ENCODE measurements at regions not wholly inside any gene's neighbourhood (a gene's known extent, or its start where the extent isn't known, plus 50 kb on each side); places are given as distances from the start of the nearest gene placed in this dataset.

DNA sequence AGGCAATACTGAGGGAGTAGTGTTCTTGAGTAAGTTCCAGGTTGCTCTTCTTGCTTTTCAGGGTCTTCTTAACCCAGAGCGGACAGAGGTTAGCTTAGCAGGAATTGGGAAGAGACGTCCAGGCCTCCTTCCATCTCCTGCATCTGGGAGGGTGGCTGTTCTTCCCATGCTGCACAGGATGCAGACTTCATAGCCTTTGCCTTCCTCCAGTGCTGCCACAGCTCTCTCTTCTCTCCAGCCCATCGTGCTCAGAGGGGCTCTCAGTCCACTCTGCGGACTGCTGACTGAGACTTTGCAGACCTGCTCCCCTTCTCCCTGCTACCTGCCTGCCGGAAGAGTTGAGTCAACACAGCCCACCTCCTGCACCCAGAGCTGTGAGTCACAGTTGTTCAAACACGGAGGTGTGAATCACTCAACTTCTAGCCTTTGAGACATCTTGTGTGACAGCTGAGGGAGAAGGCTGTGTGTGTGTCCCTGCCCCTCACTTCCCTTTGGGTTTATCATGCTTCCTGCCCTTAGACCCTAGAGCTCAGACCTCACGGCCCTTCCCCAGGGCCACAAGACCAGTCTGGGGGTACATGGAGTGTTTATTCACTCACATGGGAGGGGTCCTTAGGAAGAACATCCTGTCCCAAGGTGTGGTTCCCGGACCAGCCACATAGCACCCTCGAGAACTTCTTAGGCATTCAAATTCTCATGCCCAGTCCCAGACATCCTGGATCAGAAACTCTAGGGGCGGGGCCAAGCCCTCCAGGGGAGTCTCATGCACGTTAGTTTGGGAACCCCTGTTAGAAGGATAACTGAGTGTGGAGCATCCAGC is 158.3 kb upstream of the CACNA1E start:
- TF ChIP-seq POLR2AphosphoS5 (IDR thresholded peaks at IDR 0.05; ENCODE audit: low read depth, low read length) = no peak
- TF ChIP-seq TAF1 (IDR thresholded peaks at IDR 0.05; ENCODE audit: low read depth, low read length) = no peak
- no peak for TF ChIP-seq POLR2A (IDR thresholded peaks at IDR 0.05; ENCODE audit: low read depth, low read length)
- no peak for TF ChIP-seq SPI1 (IDR thresholded peaks at IDR 0.05; ENCODE audit: low read depth, low read length)
- TF ChIP-seq PAX5 (IDR thresholded peaks at IDR 0.05; ENCODE audit: insufficient read depth, low read length, severe bottlenecking) = no peak

All from GM12891 (cell line).